GM10266 (cell line): ENCODE measurements at regions not wholly inside any gene's neighbourhood (a gene's known extent, or its start where the extent isn't known, plus 50 kb on each side); places are given as distances from the start of the nearest gene placed in this dataset.
"Not testable (repeated sequence)": the region's sequence is repeated elsewhere in the genome, so short reads cannot be mapped to it uniquely, and the experiment has no call there.

Experiments used
- DNase-seq: peaks from one replicate; pipeline ENCODE4 v3.0.0; 2012; ENCODE audit errors: extremely low spot score
- CTCF ChIP-seq: IDR thresholded peaks from 2 replicates; pipeline ENCODE4 v1.5.1; 2012; ENCODE audit warnings: mild to moderate bottlenecking, low read depth; ENCODE audit not compliant: control insufficient read depth, insufficient read depth; ENCODE audit errors: missing control alignments

DNA sequence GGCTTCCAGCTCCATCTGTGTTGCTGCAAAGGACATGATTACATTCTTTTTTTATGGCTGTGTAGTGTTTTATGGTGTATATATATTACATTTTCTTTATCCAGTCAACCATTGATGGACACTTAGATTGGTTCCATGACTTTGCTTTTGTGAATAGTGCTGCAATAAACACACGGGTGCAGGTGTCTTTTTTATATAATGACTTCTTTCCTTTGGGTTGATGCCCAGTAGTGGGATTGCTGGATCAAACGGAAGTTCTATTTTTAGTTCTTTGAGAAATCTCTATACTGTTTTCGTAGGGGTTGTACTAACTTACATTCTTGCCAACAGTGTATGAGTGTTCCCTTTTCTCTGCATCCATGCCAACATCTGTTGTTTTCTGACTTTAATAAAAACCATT lies 189.7 kb downstream of the ACTR3B start:
- no peak for TF ChIP-seq CTCF

GRCh38 chr7:152949790-152950189 lies 190.2 kb downstream of the ACTR3B start:
- TF ChIP-seq CTCF, result no peak
- DNase-seq, result no peak

More for the DNA sequence above, 189.7 kb downstream of the ACTR3B start:
- no peak for DNase-seq

- TF ChIP-seq CTCF, result no peak
- no peak for DNase-seq
These were observed 196.5 kb downstream of the ACTR3B start for GRCh38 chr7:152956006-152956405.

DNA sequence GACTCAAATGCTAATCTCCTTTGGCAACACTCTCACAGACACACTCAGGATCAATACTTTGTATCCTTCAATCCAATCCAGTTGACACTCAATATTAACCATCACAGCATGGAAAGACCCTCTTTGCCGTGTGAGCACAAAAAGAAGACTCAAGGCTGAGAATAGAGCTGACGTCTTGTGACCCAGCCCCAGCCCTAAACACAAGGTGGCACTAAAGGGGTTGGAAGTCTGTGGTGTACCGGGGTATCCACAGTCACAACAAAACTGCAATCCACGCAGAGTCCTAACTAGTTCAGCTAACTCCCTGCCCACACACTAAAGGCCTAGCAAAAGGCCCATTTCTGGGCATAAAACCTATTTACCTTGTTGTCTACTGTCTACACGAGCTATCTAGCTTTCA lies 200.1 kb downstream of the ACTR3B start:
- DNase-seq, result no peak
- no peak for TF ChIP-seq CTCF

GRCh38 chr7:152961796-152962195 lies 202.2 kb downstream of the ACTR3B start:
- DNase-seq, result not testable (repeated sequence)

GRCh38 chr7:152966189-152966588 lies 206.6 kb downstream of the ACTR3B start:
- TF ChIP-seq CTCF, result no peak
- DNase-seq, result no peak

GRCh38 chr7:152967958-152968357 lies 208.4 kb downstream of the ACTR3B start:
- no peak for DNase-seq
- no peak for TF ChIP-seq CTCF

- DNase-seq, result no peak
- no peak for TF ChIP-seq CTCF
These were observed 209.0 kb downstream of the ACTR3B start for GRCh38 chr7:152968514-152968913.
